ENCODE measurements at regions not wholly inside any gene's neighbourhood (a gene's known extent, or its start where the extent isn't known, plus 50 kb on each side); places are given as distances from the start of the nearest gene placed in this dataset.
"Not testable (repeated sequence)": the region's sequence is repeated elsewhere in the genome, so short reads cannot be mapped to it uniquely, and the experiment has no call there.

- DNase-seq (ENCODE audit: low read depth, low spot score), result no peak
Measured at GRCh38 chr6:28768187-28768913, 155.4 kb downstream of the TRIM27 start.

DNA sequence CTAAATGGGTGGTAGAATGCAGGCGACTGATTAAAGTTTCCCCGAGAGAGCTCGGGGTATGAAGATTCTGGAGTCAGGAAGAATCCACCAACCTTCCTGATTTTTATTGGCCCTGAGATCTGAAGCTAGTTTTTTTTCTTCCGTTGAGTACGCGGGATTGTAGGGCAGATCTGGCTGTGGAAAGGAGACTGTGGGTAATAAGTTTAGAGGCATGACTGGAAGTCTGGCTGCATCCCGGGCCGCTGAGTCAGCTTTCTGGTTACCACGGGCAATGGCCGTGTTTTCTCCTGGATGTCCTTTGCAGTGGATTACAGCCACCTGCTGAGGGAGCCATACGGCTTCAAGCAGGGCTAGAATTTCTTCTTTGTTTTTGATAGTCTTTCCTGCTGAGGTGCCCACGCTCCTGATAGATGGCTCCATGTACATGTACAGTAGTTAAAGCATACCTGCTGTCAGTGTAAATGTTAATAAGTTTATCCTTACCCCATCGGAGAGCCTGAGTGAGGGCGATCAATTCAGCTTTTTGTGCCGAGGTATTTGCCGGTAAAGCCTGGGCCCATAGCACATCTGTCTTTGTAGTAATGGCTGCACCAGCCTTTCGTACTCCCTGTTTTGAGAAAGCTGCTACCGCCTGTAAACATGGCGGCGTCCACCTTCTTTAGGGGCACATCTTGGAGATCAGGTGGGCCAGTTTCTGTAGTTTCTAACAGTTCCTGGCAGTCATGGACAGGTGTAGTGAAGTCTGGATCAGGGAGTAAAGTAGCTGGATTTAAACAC, 154.0 kb downstream of the TRIM27 start:
- DNase-seq (ENCODE audit: low read depth, low spot score), result no peak

- DNase-seq (ENCODE audit: low read depth, low spot score), result no peak
Measured at GRCh38 chr6:28770732-28771131, 153.1 kb downstream of the TRIM27 start.

- no peak for DNase-seq (ENCODE audit: low read depth, low spot score)
Measured at GRCh38 chr6:28771401-28772267, 152.2 kb downstream of the TRIM27 start.

DNA sequence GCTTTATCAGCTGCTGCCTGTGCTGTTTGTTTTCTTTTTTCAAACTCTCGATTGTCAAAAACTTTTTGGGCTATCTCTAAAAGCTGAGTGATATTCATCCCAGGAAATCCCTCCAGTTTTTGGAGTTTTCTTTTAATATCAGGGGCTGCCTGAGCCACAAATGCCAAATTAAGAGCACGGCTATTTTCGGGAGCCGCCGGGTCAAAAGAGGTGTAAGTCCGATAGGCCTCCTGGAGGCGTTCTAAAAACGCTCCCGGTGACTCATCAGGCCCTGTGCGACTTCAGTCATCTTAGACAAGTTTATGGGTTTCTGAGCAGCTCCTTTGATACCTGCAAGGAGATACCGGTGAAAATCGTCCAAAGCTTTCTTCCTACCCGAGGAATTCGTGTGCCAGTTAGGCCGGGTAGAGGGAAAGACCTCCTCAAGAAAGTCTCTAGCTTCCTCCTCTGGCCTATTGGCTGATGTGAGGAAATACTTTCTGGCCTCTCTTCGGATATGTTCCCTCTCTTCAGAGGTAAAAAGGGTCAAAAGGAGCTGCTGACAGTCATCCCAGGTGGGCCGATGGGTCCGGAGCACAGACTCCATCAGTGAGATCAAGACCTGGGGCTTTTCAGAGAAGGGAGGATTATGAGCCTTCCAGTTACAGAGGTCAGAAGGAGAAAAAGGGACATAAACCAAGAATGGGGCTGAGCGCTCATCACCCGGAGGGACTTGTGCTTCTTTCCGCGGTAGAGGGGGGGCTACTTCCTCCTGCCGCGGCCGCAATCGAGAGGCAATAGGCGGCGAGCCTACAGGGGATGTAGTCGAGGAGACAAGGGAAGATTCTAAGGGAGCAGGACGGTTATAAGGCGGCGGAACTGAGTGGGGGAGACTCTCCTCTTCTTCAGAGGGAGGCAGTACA, 151.1 kb downstream of the TRIM27 start:
- no peak for DNase-seq (ENCODE audit: low read depth, low spot score)

- DNase-seq (ENCODE audit: low read depth, low spot score), result no peak
Measured at GRCh38 chr6:28774292-28775051, 149.3 kb downstream of the TRIM27 start.

DNA sequence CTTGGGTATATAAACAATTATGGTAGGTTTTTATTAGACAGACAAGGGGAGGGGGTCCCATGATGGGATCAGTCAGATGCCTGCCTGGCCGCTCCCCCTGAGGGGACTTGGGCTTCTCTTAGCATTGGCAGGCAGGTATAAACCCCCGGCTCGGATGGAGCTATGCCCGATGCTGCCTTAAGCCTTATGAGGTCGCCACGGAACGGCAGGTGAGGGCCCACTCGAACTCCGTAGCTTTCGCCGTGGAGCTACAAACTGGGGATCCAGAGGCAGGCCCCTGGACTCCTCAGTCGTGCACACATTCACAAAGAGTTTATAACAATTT, 148.8 kb downstream of the TRIM27 start:
- DNase-seq (ENCODE audit: low read depth, low spot score), result no peak

- no peak for DNase-seq (ENCODE audit: low read depth, low spot score)
Measured at GRCh38 chr6:28775405-28776129, 148.2 kb downstream of the TRIM27 start.

DNA sequence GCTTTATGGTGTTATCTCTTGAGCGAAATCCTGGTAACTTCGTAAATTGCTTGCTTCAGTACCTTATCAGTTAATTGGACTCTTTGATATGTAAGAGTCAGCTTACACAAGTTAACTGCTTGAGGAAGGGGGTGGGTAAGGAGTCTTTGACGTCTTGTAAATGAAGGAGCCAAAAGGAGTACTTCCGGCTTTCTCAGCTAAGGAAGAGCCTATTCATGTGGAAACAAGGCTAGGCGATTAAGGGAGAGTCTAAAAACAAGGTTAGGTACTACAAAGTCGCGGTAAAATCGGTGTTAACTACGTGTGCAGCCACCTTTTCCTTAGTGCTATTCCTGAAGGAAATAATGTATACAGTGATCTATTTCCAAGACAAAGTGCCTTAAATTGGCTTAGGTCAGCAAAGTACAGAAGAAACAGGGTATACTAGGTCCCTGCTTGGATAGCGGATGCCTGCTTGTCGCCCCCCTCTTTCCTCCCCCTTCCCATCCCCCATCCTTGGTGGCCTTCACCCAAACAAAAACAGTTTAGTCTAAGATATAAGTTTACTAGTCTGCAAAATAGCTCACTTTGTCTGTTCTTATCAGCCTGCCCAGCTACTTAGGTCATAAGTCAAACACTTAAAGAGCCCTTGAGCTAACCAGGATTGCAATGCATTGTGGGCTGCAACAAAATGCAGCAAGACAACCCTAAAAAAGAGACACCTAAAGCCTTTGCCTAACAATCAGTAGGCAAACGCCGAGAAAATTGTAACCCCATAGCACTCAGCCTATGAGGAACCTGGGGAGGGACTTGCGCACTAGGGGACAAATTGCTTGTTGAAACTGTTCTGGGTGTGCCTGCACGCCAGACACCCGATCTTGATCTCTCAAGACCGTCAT, 147.3 kb downstream of the TRIM27 start:
- no peak for DNase-seq (ENCODE audit: low read depth, low spot score)

DNA sequence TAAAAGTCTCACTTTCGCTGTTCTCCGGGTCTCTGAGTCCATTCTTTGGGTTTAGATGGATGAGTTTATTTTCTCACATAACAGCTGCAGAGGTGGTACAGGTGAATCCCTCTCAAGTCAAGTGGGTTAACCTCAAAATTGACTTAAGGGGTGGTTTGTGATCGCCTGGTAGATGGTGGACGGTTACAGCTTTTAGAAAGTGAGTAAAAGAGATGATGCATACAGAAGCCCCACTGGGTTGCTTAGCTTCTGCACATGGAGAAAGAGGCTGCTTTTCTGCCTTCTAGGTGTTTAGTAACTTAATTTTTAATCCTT, 146.7 kb downstream of the TRIM27 start:
- no peak for DNase-seq (ENCODE audit: low read depth, low spot score)

DNA sequence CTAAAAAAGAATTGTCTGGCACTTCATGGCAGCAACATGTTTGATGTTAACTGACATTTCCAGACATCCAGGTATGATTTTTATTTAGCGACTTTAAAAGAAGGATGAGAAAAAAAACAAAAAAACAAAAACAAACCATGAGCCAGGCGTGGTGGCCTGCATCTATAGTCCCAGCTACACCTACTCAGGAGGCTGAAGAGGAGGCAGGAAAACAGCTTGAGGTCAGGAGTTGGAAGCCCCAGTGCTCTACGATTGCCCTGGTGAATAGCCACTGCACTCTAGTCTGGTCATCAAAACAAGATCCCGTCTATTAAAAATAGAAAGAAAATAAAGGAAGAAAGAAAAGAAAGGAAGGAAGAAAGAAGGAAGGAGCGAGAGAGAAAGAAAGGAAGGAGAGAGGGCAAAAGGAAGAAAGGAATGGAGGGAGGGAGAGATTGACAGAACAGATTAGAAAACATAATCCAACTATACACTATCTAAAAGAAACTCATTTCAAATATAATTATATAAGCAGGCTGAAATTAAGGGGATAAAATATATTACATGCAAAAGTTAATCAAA, 141.6 kb downstream of the TRIM27 start:
- DNase-seq (ENCODE audit: low read depth, low spot score), result no peak

DNA sequence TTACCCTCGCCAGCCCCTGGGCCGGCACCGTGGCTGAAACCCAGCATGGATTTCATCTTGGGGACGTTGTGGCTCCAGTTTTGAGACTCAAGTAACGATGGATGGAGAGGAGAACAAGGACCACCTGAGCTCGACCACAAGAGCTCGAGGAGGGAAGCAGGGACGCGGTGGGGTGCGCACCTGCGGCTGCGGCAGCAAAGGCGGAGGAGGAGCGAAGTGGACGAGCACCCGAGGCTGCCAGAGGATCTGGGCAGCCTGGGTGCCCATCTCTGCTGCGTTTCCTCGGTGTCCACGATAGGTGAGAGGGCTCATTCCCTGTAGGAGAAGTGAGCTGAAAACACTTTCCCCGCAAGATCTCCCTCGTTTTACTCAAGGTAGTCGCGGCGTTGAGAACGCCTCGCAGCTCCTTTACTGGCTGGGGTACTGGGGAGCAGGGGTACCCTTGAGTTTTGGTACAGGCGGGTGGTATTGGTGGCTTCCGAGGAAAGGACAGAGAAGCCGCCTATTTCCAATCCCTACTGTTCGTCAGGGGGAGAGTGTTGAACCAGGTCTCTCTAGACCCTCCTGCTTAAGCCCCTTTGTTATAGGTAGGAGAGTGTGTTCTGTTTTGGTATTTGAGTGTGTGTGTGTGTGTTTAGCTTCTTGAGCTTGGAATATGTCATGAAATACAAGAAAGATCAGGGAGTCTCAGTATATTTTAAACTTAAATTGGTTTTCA, 137.7 kb downstream of the TRIM27 start:
- DNase-seq (ENCODE audit: low read depth, low spot score), result no peak

- DNase-seq (ENCODE audit: low read depth, low spot score), result no peak
Measured at GRCh38 chr6:28789553-28790083, 134.2 kb downstream of the TRIM27 start.

DNA sequence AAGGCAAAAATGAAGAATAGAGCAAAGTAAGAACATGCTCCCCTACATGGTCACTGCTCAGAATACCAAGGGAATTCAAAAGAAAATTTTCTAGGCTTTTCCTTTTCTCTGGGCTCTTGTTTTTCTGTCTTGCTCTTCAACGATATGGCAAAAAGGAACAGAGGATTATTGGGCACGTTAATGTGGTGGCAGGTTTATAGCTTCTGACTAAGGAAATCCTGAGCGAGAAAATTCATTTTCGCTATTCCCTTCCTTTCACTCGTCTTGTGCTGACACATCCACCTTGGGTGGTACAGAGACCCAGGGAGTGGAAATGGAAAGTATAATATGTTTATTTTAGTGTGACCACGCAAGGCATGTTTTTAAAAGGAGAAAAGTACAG, 132.8 kb downstream of the TRIM27 start:
- DNase-seq (ENCODE audit: low read depth, low spot score), result no peak

DNA sequence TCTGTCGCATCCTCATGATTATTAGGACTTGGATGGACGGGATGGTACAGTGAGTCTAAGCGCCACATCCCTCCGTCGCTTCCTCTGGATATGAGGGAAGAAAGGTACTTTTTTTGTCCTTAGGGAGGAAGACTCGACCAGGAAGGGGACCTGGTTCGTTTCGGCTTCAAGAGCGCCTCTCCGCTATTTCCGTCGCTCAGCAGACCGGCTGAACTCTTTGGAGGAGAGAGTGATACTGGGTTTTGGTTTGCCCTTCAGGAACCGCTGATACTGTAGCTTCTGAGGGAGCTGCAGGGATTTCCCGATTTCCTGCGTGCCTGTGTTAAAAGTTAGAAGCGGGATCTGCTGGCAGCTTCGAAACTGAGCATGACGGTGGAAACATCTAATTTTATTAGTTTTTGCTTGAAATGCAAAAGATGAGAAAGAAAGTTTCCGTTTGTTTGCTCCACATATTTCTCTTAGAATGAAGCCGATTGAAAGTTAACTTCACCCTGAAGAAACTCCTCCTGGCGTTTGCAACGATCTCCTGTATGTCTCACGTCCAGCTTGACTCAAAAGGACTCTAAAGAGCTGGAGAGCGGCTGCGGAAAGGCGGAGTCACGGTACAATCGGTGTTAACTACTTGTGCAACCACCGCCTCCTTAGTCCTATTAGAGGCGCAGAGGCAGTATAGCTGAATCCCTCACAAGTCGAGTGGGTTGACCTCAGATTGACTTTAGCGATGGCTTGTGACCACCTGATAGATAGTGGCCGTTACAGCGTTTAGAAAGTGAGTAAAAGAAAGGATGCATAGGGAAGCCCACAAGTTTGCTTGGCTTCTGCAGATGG, 129.4 kb downstream of the TRIM27 start:
- no peak for DNase-seq (ENCODE audit: low read depth, low spot score)

GRCh38 chr6:28800647-28801046, 123.1 kb downstream of the TRIM27 start:
- DNase-seq (ENCODE audit: low read depth, low spot score), result not testable (repeated sequence)

Data from smooth muscle cell of the brain vasculature (primary cell).